Tibial nerve (tissue), 4 donors: ENCODE measurements at regions not wholly inside any gene's neighbourhood (a gene's known extent, or its start where the extent isn't known, plus 50 kb on each side); places are given as distances from the start of the nearest gene placed in this dataset.

Source experiments
- DNase-seq, 2 donors: peaks; one replicate each; pipeline ENCODE4 v3.0.0-alpha.2; 2019; ENCODE audit warnings: low spot score in 2 of 2
- H3K27ac ChIP-seq, 4 donors: fragments of 200-600 bp; sonication (generic) in 3 of 4; one replicate each; pipeline ENCODE4 v1.5.1; 2017 to 2019; ENCODE audit warnings: mild to moderate bottlenecking in 1 of 4
- H3K27me3 ChIP-seq, 2 donors: fragments of 200-600 bp; sonication (generic) in 1 of 2; one replicate each; pipeline versions ENCODE4 v1.5.1 to v1.6.0; 2017 to 2019
- H3K36me3 ChIP-seq, 3 donors: fragments of 200-600 bp; sonication (generic); one replicate each; pipeline ENCODE4 v1.5.1; 2018 to 2019
- H3K4me1 ChIP-seq, 4 donors: fragments of 200-600 bp; sonication (generic) in 3 of 4; one replicate each; pipeline ENCODE4 v1.5.1; 2017 to 2019
- H3K4me3 ChIP-seq, 4 donors: fragments of 200-600 bp; sonication (generic) in 3 of 4; one replicate each; pipeline ENCODE4 v1.5.1; 2017 to 2019; ENCODE audit warnings: mild to moderate bottlenecking in 1 of 4, moderate library complexity in 1 of 4
- H3K9me3 ChIP-seq, 4 donors: fragments of 200-600 bp; sonication (generic) in 3 of 4; one replicate each; pipeline ENCODE4 v1.5.1; 2017 to 2019
- EP300 ChIP-seq, 2 donors: sonication (generic); formaldehyde crosslinking; IDR thresholded peaks; one replicate each; pipeline ENCODE4 v1.6.1; 2017; ENCODE audit warnings: antibody characterized with exemption in 2 of 2, mild to moderate bottlenecking in 1 of 2
- POLR2A ChIP-seq, 2 donors: fragments of 450-650 bp; IDR thresholded peaks; one replicate each; pipeline ENCODE4 v1.6.1; 2017; ENCODE audit warnings: antibody characterized with exemption in 2 of 2, mild to moderate bottlenecking in 2 of 2, moderate library complexity in 2 of 2
- WGBS, 2 donors: methylation state at CpG; one replicate each; pipeline ENCODE4 v1.1.5; 2018; 5-methylcytosine and 5-hydroxymethylcytosine counted together
- TF ChIP-seq, protein P1 (sequence below), 5 experiments: fragments of 200-600 bp in 3 of 5; fragments of 450-650 bp in 2 of 5; sonication (generic) in 3 of 5; IDR thresholded peaks; one replicate each; pipeline ENCODE4 v1.5.1; 2016 to 2019; ENCODE audit warnings: antibody characterized with exemption in 5 of 5, mild to moderate bottlenecking in 3 of 5, moderate library complexity in 2 of 5

DNA sequence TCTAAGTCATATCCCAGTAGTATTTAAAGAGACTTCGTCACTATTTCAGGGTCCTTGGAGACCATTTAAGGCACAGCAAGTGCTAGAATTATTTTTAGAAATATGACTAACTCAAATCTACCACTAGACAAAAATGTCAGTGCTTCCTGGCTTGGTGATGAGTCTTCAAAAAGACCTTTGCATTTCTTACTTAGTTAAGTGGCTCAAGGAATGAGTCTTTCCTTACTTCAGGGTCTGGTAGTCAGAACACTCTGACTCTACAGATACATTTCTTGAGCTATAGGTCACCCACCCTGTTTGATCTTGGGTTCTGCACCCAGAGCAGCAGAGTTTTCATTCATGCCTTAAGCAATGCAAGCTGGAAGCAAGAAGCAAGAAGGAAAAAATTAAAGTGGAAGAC is 191.0 kb upstream of the HTR2A start:
- H3K4me3 ChIP-seq: no peak overlapping the region
- WGBS, 2 donors: 55 to 67% methylated on average over 1 of the region's 1 CpG
- H3K4me1 ChIP-seq: no peaks in the 10 kb centered on the region
- H3K27me3 ChIP-seq: no peaks in the 10 kb centered on the region
- TF ChIP-seq EP300 (IDR thresholded peaks at IDR 0.05) (no peak), POLR2A (IDR thresholded peaks at IDR 0.05) (no peak)
- TF ChIP-seq, protein P1, sequence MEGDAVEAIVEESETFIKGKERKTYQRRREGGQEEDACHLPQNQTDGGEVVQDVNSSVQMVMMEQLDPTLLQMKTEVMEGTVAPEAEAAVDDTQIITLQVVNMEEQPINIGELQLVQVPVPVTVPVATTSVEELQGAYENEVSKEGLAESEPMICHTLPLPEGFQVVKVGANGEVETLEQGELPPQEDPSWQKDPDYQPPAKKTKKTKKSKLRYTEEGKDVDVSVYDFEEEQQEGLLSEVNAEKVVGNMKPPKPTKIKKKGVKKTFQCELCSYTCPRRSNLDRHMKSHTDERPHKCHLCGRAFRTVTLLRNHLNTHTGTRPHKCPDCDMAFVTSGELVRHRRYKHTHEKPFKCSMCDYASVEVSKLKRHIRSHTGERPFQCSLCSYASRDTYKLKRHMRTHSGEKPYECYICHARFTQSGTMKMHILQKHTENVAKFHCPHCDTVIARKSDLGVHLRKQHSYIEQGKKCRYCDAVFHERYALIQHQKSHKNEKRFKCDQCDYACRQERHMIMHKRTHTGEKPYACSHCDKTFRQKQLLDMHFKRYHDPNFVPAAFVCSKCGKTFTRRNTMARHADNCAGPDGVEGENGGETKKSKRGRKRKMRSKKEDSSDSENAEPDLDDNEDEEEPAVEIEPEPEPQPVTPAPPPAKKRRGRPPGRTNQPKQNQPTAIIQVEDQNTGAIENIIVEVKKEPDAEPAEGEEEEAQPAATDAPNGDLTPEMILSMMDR (IDR thresholded peaks at IDR 0.05): no peak
- H3K9me3 ChIP-seq: no peaks in the 10 kb centered on the region
- no peak overlapping the region for H3K27ac ChIP-seq
- H3K36me3 ChIP-seq: no peaks in the 10 kb centered on the region
- DNase-seq: no peak

DNA sequence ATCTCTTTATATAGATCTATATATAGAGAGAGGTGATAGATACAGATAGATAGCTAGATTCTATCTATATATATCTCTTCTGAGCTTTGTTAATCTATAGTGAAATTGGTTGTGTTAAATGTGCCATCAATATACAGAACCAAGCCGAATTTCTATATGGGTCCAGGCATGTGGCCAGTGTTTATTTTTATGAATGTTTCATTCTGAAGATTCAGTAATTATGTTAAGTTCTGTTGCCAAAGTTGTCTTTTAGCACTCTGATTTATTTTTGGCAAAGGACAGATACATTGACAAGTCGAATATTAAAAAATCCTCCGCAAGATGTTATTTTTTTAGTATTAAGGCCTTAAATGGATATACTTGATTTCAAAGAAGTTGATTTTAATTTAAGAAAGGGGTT is 190.4 kb upstream of the HTR2A start:
- Histone ChIP-seq H3K27me3 (no peaks in the 10 kb centered on the region), H3K4me3 (no peak overlapping the region), H3K9me3 (no peaks in the 10 kb centered on the region), H3K27ac (no peak overlapping the region), H3K4me1 (no peaks in the 10 kb centered on the region), H3K36me3 (no peaks in the 10 kb centered on the region)
- no peak for DNase-seq
- TF ChIP-seq EP300 (IDR thresholded peaks at IDR 0.05) (no peak), POLR2A (IDR thresholded peaks at IDR 0.05) (no peak)
- TF ChIP-seq, protein P1 (IDR thresholded peaks at IDR 0.05): no peak
- WGBS, 2 donors: 76 to 83% methylated on average over 3 of the region's 3 CpGs

DNA sequence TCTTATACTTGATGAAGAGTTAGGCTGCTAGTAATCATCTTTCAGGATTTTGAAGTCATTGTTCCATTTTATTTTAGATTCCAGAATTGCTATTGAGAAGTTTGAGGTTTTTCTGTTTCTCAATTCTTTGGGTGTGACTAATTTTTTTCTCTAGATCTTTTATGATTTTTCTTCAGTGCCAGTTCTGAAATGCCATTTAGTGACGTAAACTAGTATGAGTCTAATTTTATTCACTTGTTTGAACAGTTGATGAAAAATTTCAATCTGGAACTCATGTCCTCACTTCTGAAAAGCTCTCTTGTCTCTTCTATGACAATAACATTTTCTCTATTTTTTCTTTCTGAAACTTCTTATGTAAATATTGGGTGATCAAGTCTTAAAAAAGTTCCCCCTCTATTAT is 188.5 kb upstream of the HTR2A start:
- no peak for DNase-seq
- no peaks in the 10 kb centered on the region for H3K27me3 ChIP-seq
- no peak overlapping the region for H3K4me3 ChIP-seq
- WGBS, 2 donors: 42 to 49% methylated on average over 1 of the region's 1 CpG
- no peaks in the 10 kb centered on the region for H3K4me1 ChIP-seq
- no peaks in the 10 kb centered on the region for H3K9me3 ChIP-seq
- TF ChIP-seq POLR2A (IDR thresholded peaks at IDR 0.05) (no peak), EP300 (IDR thresholded peaks at IDR 0.05) (no peak)
- TF ChIP-seq, protein P1 (IDR thresholded peaks at IDR 0.05): no peak
- no peaks in the 10 kb centered on the region for H3K36me3 ChIP-seq
- H3K27ac ChIP-seq: no peak overlapping the region

DNA sequence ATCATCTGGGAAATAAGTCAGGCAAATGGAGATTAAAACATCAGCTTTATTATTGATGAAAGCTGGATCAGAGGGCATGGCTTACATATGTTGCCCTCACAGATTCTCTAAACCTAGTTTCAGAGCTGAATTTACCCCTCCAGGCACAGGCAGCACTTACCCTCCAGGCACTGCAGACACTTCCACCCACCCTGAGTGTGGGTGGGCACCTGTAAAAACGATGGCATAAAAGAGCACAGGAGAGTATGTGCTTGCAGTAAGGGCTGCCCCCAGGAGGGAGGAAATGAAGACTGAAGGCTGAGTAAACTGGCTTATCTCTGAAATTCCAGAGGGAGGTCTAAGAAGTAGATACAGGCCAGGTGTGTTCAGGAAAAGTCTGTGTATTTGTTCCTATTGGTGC is 185.0 kb upstream of the HTR2A start:
- no peak for DNase-seq
- no peak overlapping the region for H3K27ac ChIP-seq
- 22 to 42% methylated on average over 1 of the region's 1 CpG for WGBS, 2 donors

DNA sequence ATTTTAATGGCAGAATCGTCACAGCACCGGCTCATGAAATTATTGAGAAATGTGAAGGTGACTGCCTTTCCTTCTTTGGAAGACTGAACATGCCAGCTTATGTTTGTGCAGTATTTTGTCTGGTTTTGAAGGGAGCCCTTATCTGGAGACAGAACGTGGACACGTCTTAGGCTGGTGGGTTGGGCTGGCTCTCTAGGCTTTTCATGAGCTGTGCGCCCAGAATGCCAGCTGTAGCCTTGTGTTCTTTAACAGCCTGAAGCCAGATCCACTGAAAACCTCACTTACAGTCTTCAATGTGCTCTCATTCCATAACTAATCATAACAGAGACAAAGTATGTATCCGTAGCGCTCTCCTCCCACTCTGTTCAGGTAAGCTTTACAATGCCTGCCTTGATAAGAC is 184.4 kb upstream of the HTR2A start:
- Histone ChIP-seq H3K4me1 (no peaks in the 10 kb centered on the region), H3K27ac (no peak overlapping the region), H3K27me3 (no peaks in the 10 kb centered on the region), H3K9me3 (peaks cover 0 to 1% (median 0%) of the 10 kb centered on the region in 4 donors), H3K4me3 (no peak overlapping the region), H3K36me3 (no peaks in the 10 kb centered on the region)
- 69 to 79% methylated on average over 7 of the region's 7 CpGs for WGBS, 2 donors
- no peak for DNase-seq
- TF ChIP-seq POLR2A (IDR thresholded peaks at IDR 0.05) (no peak), EP300 (IDR thresholded peaks at IDR 0.05) (no peak)
- TF ChIP-seq, protein P1 (IDR thresholded peaks at IDR 0.05): no peak

More for the DNA sequence above, 185.0 kb upstream of the HTR2A start:
- no peak for TF ChIP-seq POLR2A (IDR thresholded peaks at IDR 0.05)
- H3K4me3 ChIP-seq: no peak overlapping the region
- H3K9me3 ChIP-seq: no peaks in the 10 kb centered on the region
- no peaks in the 10 kb centered on the region for H3K27me3 ChIP-seq
- no peaks in the 10 kb centered on the region for H3K4me1 ChIP-seq
- no peaks in the 10 kb centered on the region for H3K36me3 ChIP-seq

DNA sequence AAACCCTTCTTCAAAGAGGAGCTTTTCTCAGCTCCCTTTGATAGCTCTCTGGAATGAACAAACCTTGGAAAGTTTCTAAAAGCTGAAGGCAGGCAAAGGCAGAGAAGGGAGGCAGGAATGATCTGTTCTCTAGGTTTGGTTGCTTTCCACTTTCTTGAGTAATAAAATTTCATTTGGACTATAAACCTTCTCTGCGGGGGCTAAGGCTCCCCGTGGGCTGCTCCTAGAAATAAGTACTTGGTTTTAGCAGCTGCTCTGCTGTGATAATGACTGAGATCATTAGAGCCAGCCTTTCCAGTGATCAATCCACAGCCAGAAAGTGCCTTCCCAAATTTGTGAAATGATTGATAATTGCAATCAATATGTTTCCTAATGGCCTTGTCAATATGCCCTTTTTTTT is 183.8 kb upstream of the HTR2A start:
- DNase-seq: no peak
- H3K4me3 ChIP-seq: no peak overlapping the region
- no peaks in the 10 kb centered on the region for H3K4me1 ChIP-seq
- no peak overlapping the region for H3K27ac ChIP-seq
- TF ChIP-seq, protein P1 (IDR thresholded peaks at IDR 0.05): no peak
- TF ChIP-seq POLR2A (IDR thresholded peaks at IDR 0.05): no peak
- no peak for TF ChIP-seq EP300 (IDR thresholded peaks at IDR 0.05)
- peaks cover 0 to 3% (median 0%) of the 10 kb centered on the region in 4 donors for H3K9me3 ChIP-seq
- no peaks in the 10 kb centered on the region for H3K27me3 ChIP-seq
- WGBS, 2 donors: 15 to 30% methylated on average over 2 of the region's 2 CpGs
- no peaks in the 10 kb centered on the region for H3K36me3 ChIP-seq
